ENCODE measurements at regions not wholly inside any gene's neighbourhood (a gene's known extent, or its start where the extent isn't known, plus 50 kb on each side); places are given as distances from the start of the nearest gene placed in this dataset.

- DNase-seq (ENCODE audit: low read depth in 2 of 2, low spot score in 1 of 2), result no peak
Observed at GRCh38 chr20:52785679-52786078, 186.5 kb upstream of the TSHZ2 start.

- DNase-seq (ENCODE audit: low read depth in 2 of 2, low spot score in 1 of 2), result no peak
Observed at GRCh38 chr20:52783769-52784168, 188.4 kb upstream of the TSHZ2 start.

DNA sequence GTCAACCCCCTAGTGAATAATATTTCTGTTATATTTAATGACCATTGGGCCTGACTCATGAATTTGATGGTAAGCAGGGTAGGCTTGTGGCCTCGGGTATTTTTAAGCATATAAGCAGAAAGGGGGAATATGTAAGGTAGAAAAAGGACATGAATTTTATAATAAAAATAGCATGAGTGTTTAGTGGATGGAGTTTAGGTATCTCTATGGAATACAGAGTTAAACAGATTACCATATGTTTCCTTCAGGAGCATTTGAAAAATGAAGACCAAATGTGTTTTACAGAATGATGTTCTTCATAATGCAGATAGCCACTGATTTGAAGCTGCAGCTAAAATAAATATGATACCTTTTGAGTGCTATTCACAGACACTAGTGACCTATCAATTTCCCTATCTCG is 191.7 kb upstream of the TSHZ2 start:
- DNase-seq (ENCODE audit: low read depth in 2 of 2, low spot score in 1 of 2), result no peak

- no peak for DNase-seq (ENCODE audit: low read depth in 2 of 2, low spot score in 1 of 2)
Observed at GRCh38 chr20:52779125-52779524, 193.0 kb upstream of the TSHZ2 start.

DNA sequence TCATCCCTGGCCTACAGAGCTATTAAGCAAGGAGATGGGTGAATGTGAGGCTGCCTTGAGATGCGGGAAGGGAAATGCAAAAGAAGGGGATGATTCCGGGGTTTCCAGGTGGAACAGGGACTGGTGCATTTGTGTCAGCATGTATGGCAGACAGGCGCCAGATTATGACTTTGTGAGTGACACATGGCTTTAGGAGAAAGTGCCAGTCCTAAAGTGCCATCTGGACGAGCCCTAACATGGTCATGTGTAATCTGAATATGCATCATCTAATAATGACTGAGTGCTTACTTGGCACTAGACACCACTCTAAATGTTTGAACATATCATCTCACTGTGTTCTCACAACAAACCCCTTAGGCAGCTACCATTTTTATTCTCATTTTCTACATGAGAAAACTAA is 195.0 kb upstream of the TSHZ2 start:
- no peak for DNase-seq (ENCODE audit: low read depth in 2 of 2, low spot score in 1 of 2)

- no peak for DNase-seq (ENCODE audit: low read depth in 2 of 2, low spot score in 1 of 2)
Observed at GRCh38 chr20:52775786-52776185, 196.4 kb upstream of the TSHZ2 start.

DNA sequence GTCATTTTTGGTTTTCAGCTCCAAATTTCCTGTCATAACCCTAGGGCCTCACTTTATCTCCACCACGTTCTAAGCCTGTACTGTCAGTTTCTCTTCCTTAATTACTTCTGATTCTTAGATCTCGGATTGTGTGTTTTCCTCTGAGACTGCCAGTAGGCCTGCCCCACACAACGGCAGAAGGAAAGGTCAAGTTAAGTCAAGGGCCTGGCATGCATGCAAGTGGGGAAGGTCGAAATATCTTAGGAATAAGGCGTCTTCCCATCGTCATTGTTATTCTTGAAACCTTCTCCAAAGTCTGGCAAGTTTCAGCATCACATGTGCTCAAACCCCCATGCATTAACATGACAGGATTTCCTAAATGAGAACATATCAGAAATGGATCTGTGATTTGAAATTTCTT is 203.5 kb upstream of the TSHZ2 start:
- no peak for DNase-seq (ENCODE audit: low read depth in 2 of 2, low spot score in 1 of 2)

DNA sequence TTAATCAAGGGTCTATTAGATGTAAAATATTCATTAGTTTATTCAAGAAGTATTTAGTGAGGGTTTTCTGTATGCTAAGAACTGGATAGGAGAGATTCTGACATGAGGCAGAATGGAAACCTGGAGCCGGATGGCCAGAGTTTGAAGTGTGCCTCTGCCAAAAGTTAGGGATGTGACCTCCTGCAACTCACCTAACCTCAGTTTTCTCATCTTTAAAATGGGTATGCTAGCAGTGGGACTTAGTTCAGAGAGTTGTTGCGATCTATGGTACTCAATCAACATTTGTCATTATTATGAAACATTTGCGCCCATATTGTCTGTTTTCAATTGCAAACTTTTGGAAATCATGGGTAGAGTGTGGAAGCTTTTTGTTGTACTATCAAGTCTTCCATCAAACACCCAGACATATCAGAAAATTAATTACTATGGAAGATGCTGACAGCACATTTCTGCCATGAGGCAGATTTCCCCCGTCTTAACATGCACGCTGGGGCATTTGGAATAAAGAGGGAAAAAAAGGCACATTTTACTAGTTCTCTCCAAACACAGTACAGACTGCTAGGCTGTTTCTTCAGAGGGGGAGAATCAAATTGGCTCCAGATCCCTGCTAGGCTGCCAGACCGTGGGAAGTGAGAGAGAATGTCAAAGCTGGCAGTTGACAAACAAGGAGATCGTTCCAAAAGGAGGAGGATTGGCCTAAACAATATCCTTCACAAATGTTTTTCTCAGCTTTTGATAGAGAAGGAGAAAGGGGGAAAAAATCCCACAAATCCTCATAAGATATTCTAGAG is 205.3 kb upstream of the TSHZ2 start:
- DNase-seq (ENCODE audit: low read depth in 2 of 2, low spot score in 1 of 2), result no peak

- no peak for DNase-seq (ENCODE audit: low read depth in 2 of 2, low spot score in 1 of 2)
Observed at GRCh38 chr20:52763321-52763853, 208.8 kb upstream of the TSHZ2 start.

DNA sequence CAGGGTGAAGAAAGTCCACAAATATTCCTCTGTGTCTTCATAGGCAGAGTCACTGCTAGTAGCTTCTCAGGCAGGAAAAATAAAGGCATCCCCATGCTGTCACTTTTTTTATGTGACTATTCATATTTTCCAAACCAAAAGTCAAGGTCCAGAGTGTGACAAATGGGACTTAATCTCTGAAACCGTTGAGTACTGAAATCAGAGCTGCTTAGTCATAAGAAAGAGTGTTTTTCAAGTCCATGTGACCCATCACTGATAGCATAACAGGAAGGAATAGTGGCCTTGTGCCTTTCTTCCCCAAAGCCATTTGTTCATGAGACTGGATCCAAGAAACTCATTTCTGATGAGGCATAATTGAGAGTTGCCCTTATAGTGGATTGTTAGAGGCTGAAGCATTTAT is 210.3 kb upstream of the TSHZ2 start:
- no peak for DNase-seq (ENCODE audit: low read depth in 2 of 2, low spot score in 1 of 2)

- no peak for DNase-seq (ENCODE audit: low read depth in 2 of 2, low spot score in 1 of 2)
Observed at GRCh38 chr20:52760791-52761190, 211.4 kb upstream of the TSHZ2 start.

DNA sequence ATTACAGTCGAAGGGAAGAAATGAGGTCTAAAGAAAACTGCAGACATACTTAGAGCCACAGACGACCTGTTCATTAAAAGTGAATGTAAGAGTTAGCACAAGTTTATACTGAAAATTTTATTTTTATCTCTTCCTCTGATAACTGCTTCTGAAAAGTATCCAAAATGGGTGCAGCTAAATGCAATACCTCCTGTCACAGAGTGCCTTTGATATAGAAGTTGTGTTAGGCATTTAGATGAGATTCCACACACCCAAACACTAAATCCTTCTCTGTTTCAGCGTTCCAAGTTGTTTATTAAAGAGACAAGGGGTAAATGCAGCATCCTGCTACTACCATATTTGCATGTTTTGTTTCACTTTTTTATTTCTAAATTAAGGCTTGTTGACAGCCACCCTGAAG is 214.7 kb upstream of the TSHZ2 start:
- DNase-seq (ENCODE audit: low read depth in 2 of 2, low spot score in 1 of 2), result no peak

- no peak for DNase-seq (ENCODE audit: low read depth in 2 of 2, low spot score in 1 of 2)
Observed at GRCh38 chr20:52755744-52756143, 216.4 kb upstream of the TSHZ2 start.

- no peak for DNase-seq (ENCODE audit: low read depth in 2 of 2, low spot score in 1 of 2)
Observed at GRCh38 chr20:52754366-52754765, 217.8 kb upstream of the TSHZ2 start.

- no peak for DNase-seq (ENCODE audit: low read depth in 2 of 2, low spot score in 1 of 2)
Observed at GRCh38 chr20:52752023-52752422, 220.1 kb upstream of the TSHZ2 start.

DNA sequence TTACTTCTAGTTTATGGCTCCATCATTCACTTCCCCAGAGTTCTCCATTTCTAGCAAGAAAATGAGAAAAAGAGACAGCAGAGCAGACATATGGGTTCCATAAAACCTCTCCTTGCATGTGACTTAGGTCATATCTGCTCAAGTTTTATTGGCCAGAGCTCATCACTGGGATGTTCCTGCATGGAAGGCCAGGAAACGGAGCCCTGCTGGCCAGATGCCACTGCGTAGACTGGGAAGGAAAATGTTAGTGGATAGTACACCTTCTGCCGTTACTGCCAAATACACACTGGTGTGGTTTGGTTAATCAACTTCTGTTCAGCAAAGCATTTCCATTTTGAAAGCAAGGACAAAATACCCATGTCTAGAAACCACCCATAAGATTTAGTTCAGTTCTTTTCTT is 220.6 kb upstream of the TSHZ2 start:
- DNase-seq (ENCODE audit: low read depth in 2 of 2, low spot score in 1 of 2), result no peak

GRCh38 chr20:52749938-52750337 is 222.2 kb upstream of the TSHZ2 start:
- no peak for DNase-seq (ENCODE audit: low read depth in 2 of 2, low spot score in 1 of 2)

DNA sequence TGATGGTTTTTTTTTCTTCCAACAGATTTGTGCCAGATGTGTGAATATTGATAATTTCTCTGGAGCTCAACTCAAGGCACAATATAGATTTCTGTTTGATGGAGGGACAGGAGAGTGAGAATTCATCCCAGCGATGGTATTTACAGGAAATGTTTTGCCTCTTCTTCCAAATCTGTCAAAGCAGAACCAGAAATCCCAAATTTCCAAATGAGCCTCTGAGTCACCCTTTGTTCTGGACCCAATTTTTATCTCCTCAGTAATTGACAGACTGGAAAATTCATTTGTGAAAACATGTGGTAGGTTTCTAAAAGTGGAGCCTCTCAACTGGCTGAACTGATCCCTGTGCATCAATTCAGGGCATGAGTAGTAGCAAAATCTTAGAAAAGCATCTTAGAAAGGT is 223.2 kb upstream of the TSHZ2 start:
- no peak for DNase-seq (ENCODE audit: low read depth in 2 of 2, low spot score in 1 of 2)

- no peak for DNase-seq (ENCODE audit: low read depth in 2 of 2, low spot score in 1 of 2)
Observed at GRCh38 chr20:52748285-52748932, 223.7 kb upstream of the TSHZ2 start.

DNA sequence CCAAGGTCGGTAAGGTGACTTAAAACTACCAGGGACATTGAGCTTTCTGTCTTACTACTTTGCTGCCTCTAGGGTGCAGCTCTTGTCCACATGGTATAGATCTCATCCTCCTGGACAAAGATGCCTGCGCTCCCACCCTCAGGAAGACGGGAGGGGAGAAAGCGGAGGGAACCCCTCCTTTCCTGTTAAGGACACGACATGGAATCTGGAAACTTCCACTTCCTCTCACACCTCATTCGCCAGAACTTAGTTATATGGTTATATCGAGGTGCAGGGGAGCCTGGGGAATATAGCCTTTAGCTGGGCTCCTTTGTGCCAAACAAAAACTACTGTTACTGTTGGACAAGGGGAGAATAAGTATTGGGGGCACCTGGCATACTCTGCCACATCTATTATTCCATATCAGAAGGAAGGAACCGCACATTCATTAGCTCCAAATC is 224.3 kb upstream of the TSHZ2 start:
- DNase-seq (ENCODE audit: low read depth in 2 of 2, low spot score in 1 of 2), result no peak

- DNase-seq (ENCODE audit: low read depth in 2 of 2, low spot score in 1 of 2), result no peak
Observed at GRCh38 chr20:52746770-52747169, 225.4 kb upstream of the TSHZ2 start.

DNA sequence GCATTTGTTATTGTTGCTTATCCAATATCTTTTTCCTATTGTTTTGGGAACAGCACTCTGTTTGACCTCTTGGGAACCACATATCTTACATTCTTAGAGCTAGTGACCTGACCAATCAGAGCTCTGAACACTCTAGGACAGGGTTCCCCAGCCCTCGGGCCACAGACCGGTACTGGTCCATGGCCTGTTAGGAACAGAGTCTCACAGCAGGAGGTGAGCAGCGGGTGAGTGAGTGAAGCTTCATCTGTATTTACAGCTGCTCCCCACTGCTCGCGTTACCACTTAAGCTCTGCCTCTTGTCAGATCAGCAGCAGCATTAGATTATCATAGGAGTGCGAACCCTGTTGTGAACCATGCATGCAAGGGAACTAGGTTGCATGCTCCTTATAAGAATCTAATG is 226.0 kb upstream of the TSHZ2 start:
- no peak for DNase-seq (ENCODE audit: low read depth in 2 of 2, low spot score in 1 of 2)

DNA sequence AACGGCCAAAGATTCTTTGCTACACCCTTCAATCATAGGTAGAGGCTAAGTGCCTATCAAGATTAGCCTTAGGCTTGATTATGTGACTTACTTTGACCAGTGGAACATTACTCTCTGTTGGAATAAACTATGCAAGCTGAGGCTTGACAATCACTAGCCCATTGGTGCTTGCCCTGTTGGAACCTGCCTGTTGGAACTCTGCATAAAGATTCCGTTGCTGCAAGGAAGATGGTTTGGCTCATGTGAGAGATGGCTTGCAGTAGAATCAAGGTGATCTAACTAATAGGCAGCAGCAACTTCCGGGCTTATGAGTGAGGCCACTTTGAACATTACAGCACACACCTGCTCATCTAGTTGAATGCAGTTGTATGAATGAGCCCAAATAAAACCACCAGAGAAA is 227.7 kb upstream of the TSHZ2 start:
- no peak for DNase-seq (ENCODE audit: low read depth in 2 of 2, low spot score in 1 of 2)
